ENCODE measurements at regions not wholly inside any gene's neighbourhood (a gene's known extent, or its start where the extent isn't known, plus 50 kb on each side); places are given as distances from the start of the nearest gene placed in this dataset.

- no peak for TF ChIP-seq YY1 (IDR thresholded peaks at IDR 0.05; ENCODE audit: extremely low read depth, insufficient replicate concordance, low read depth, low read length)
- TF ChIP-seq FOSL1 (IDR thresholded peaks at IDR 0.05; ENCODE audit: low read depth): no peak
- no peak for TF ChIP-seq RAD21 (IDR thresholded peaks at IDR 0.05; ENCODE audit: low read depth)
Measured at GRCh38 chr5:114634517-114634916, 272.6 kb downstream of the KCNN2 start (continued).

DNA sequence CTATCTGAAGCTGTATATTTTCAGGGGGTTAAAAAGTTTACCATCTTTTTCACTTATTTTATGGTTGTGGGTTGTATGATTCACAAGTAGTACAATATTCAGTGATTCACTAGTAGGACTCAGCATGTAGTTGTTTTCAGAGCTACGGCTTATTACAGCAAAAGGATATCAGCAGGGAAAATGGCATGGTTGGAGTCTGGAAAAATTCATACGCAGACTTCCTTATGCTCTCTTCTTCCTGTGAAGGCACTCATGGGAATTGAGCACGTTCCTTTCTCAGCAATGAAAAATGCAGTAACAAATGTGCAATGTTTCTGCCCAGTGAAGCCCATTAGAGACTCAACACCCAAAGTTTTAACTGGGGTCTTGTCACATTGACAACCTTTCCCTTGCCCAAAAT is 250.5 kb downstream of the KCNN2 start:
- Histone ChIP-seq H3K4me1 (ENCODE audit: control insufficient read depth in 1 of 2, insufficient read depth in 2 of 2, low read length in 2 of 2) (no peaks in the 10 kb centered on the region), H3K79me2 (ENCODE audit: insufficient read depth, low read length) (no peaks in the 10 kb centered on the region), H3K9me3 (ENCODE audit: control insufficient read depth in 1 of 2, insufficient read depth in 1 of 2, low read depth in 1 of 2, low read length in 2 of 2) (no peaks in the 10 kb centered on the region), H4K20me1 (ENCODE audit: insufficient read depth) (no peaks in the 10 kb centered on the region), H3K4me2 (ENCODE audit: low read length) (no peak overlapping the region), H3K27me3 (ENCODE audit: insufficient read depth, low read length) (no peaks in the 10 kb centered on the region), H3K27ac (ENCODE audit: low read depth, low read length) (no peak overlapping the region), H3K9ac (ENCODE audit: low read length) (no peak overlapping the region), H3K36me3 (ENCODE audit: control insufficient read depth in 1 of 2, insufficient read depth in 2 of 2, low read length in 2 of 2) (no peaks in the 10 kb centered on the region), H2AFZ (ENCODE audit: low read depth, low read length, poor library complexity, severe bottlenecking) (no peak overlapping the region), H3K9me2 (ENCODE audit: insufficient read depth) (no peaks in the 10 kb centered on the region), H3K4me3 (replicated peaks in 1 of 2; ENCODE audit: low read depth in 1 of 2, low read length in 2 of 2) (no peak overlapping the region)
- POLR2A ChIA-PET: no interaction called here
- CTCF ChIA-PET: no interaction called here
- RAD21 ChIA-PET (ENCODE audit: low non-redundant PET in 1 of 2, low total read pairs in 2 of 2, uncharacterized antibody in 2 of 2, unreplicated experiment in 2 of 2): no interaction called here
- intact Hi-C loops (cut with micrococcal nuclease): no loop called here
- no TSS peak for BruUV-seq (replicated peaks)
- ATAC-seq: no peak
- no peak for DNase-seq (ENCODE audit: low read depth, low spot score)
- no peak for TF ChIP-seq TCF7L2 (IDR thresholded peaks at IDR 0.05; ENCODE audit: borderline replicate concordance, extremely low read depth, insufficient read depth, insufficient read length)
- TF ChIP-seq EZH2phosphoT487 (IDR thresholded peaks at IDR 0.05; ENCODE audit: borderline replicate concordance): no peak
- no peak for TF ChIP-seq ZNF274 (IDR thresholded peaks at IDR 0.05; ENCODE audit: low read depth, low read length)
- TF ChIP-seq CEBPB (IDR thresholded peaks at IDR 0.05; ENCODE audit: low read depth): no peak
- TF ChIP-seq JUND (IDR thresholded peaks at IDR 0.05): no peak
- no peak for TF ChIP-seq POLR2A (IDR thresholded peaks at IDR 0.05; ENCODE audit: borderline replicate concordance, extremely low read depth, insufficient read depth, insufficient read length)
- TF ChIP-seq ZBTB33 (IDR thresholded peaks at IDR 0.05; ENCODE audit: extremely low read depth, insufficient replicate concordance, low read length): no peak
- no peak for TF ChIP-seq SRF (IDR thresholded peaks at IDR 0.05; ENCODE audit: low read depth)
- no peak for TF ChIP-seq SIN3A (IDR thresholded peaks at IDR 0.05; ENCODE audit: low read depth)
- no peak for TF ChIP-seq CBX3 (IDR thresholded peaks at IDR 0.05; ENCODE audit: low read depth)
- TF ChIP-seq RAD21 (IDR thresholded peaks at IDR 0.05; ENCODE audit: low read depth): no peak
- TF ChIP-seq ZFX (IDR thresholded peaks at IDR 0.05): no peak
